GM18508 (cell line): ENCODE measurements at regions not wholly inside any gene's neighbourhood (a gene's known extent, or its start where the extent isn't known, plus 50 kb on each side); places are given as distances from the start of the nearest gene placed in this dataset.

ENCODE experiments used
- ATAC-seq: cut with Tn5 transposase; IDR thresholded peaks from one replicate; pipeline ENCODE4 v1.9.1; 2021; ENCODE audit warnings: moderate number of reproducible peaks; ENCODE audit not compliant: insufficient read depth, unreplicated experiment

- no peak for ATAC-seq
These were observed 1232.8 kb downstream of the TBC1D22A start for GRCh38 chr22:47995264-47995627.

GRCh38 chr22:47994601-47995263, 1232.3 kb downstream of the TBC1D22A start:
- ATAC-seq, result no peak

GRCh38 chr22:47994045-47994444, 1231.6 kb downstream of the TBC1D22A start:
- ATAC-seq, result no peak

GRCh38 chr22:47990481-47990880, 1228.0 kb downstream of the TBC1D22A start:
- ATAC-seq, result no peak

GRCh38 chr22:47987885-47988515, 1225.5 kb downstream of the TBC1D22A start:
- ATAC-seq, result no peak

- ATAC-seq, result no peak
These were observed 1213.8 kb downstream of the TBC1D22A start for GRCh38 chr22:47976219-47976618.

GRCh38 chr22:47967831-47968230, 1205.4 kb downstream of the TBC1D22A start:
- ATAC-seq, result no peak

GRCh38 chr22:47966316-47966715, 1203.9 kb downstream of the TBC1D22A start:
- ATAC-seq, result no peak

GRCh38 chr22:47965896-47966295, 1203.4 kb downstream of the TBC1D22A start:
- ATAC-seq, result no peak

- ATAC-seq, result no peak
These were observed 1202.6 kb downstream of the TBC1D22A start for GRCh38 chr22:47965066-47965465.

GRCh38 chr22:47963660-47964059, 1201.2 kb downstream of the TBC1D22A start:
- ATAC-seq, result no peak

GRCh38 chr22:47957649-47958048, 1195.2 kb downstream of the TBC1D22A start:
- no peak for ATAC-seq

GRCh38 chr22:47954107-47954506, 1191.7 kb downstream of the TBC1D22A start:
- no peak for ATAC-seq

- no peak for ATAC-seq
These were observed 1182.5 kb downstream of the TBC1D22A start for GRCh38 chr22:47944941-47945340.

- no peak for ATAC-seq
These were observed 1181.6 kb downstream of the TBC1D22A start for GRCh38 chr22:47943729-47944700.

GRCh38 chr22:47940211-47940610, 1177.8 kb downstream of the TBC1D22A start:
- ATAC-seq, result no peak

- ATAC-seq, result no peak
These were observed 1171.4 kb downstream of the TBC1D22A start for GRCh38 chr22:47933891-47934290.

GRCh38 chr22:47933226-47933625, 1170.8 kb downstream of the TBC1D22A start:
- no peak for ATAC-seq

- ATAC-seq, result no peak
These were observed 1167.3 kb downstream of the TBC1D22A start for GRCh38 chr22:47929646-47930185.

- no peak for ATAC-seq
These were observed 1166.6 kb downstream of the TBC1D22A start for GRCh38 chr22:47929073-47929472.

- no peak for ATAC-seq
These were observed 1166.2 kb downstream of the TBC1D22A start for GRCh38 chr22:47928631-47929030.
